GM12875 (cell line): ENCODE measurements at regions not wholly inside any gene's neighbourhood (a gene's known extent, or its start where the extent isn't known, plus 50 kb on each side); places are given as distances from the start of the nearest gene placed in this dataset.

Source experiments
- H3K4me3 ChIP-seq: one replicate; pipeline ENCODE4 v1.5.1; 2011; ENCODE audit warnings: low read depth, low read length, control low read depth
- CTCF ChIP-seq: IDR thresholded peaks from 2 replicates; pipeline ENCODE4 v1.5.1; 2011; ENCODE audit warnings: low read depth, mild to moderate bottlenecking, control low read depth, inconsistent platforms, low read length, moderate library complexity, borderline replicate concordance; ENCODE audit not compliant: insufficient read depth

- no peak for TF ChIP-seq CTCF
- no peak overlapping the region for H3K4me3 ChIP-seq
Observed at GRCh38 chrX:10966057-10966456, 145.1 kb upstream of the HCCS start.

- H3K4me3 ChIP-seq = no peak overlapping the region
- no peak for TF ChIP-seq CTCF
Observed at GRCh38 chrX:10971176-10971575, 140.0 kb upstream of the HCCS start.

GRCh38 chrX:10971759-10972158 lies 139.4 kb upstream of the HCCS start:
- TF ChIP-seq CTCF = no peak

GRCh38 chrX:10972706-10973105 lies 138.4 kb upstream of the HCCS start:
- no peak overlapping the region for H3K4me3 ChIP-seq
- TF ChIP-seq CTCF = no peak

More at GRCh38 chrX:10971759-10972158, 139.4 kb upstream of the HCCS start:
- H3K4me3 ChIP-seq = no peak overlapping the region

GRCh38 chrX:10974920-10975319 lies 136.2 kb upstream of the HCCS start:
- TF ChIP-seq CTCF = no peak

GRCh38 chrX:10979956-10980355 lies 131.2 kb upstream of the HCCS start:
- no peak overlapping the region for H3K4me3 ChIP-seq
- no peak for TF ChIP-seq CTCF

More at GRCh38 chrX:10974920-10975319, 136.2 kb upstream of the HCCS start:
- no peak overlapping the region for H3K4me3 ChIP-seq

- no peak for TF ChIP-seq CTCF
Observed at GRCh38 chrX:10981506-10981905, 129.6 kb upstream of the HCCS start.

More at GRCh38 chrX:10981506-10981905, 129.6 kb upstream of the HCCS start:
- no peak overlapping the region for H3K4me3 ChIP-seq
